Activated CD4-positive, alpha-beta T cell treated with anti-CD3 and anti-CD28 coated beads, Interleukin-2, amount 50 U/mL, for 1 hour (primary cell): ENCODE measurements at regions not wholly inside any gene's neighbourhood (a gene's known extent, or its start where the extent isn't known, plus 50 kb on each side); places are given as distances from the start of the nearest gene placed in this dataset.

Source experiments
- DNase-seq: peaks from one replicate; pipeline ENCODE4 v3.0.0-alpha.2; 2020

DNA sequence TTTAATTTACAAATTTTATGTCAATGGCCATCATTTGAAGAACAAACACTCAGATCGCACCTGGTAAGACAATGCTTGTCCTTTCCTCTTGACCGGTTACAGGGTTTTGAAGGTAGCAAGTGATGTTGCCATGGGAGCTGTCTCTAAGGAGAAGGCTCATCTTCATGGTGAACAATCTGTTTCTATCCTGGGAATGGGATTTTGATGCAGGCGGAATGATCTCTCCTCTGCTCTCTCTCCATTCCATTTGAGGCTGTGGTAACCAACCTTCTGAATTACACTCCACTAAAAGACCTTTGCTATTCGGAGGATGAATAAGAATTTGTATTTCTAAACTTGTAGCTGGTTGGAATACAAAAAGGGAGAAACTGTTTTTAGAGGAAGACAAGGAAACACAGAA is 57.9 kb upstream of the SLC5A9 start:
- no peak for DNase-seq

DNA sequence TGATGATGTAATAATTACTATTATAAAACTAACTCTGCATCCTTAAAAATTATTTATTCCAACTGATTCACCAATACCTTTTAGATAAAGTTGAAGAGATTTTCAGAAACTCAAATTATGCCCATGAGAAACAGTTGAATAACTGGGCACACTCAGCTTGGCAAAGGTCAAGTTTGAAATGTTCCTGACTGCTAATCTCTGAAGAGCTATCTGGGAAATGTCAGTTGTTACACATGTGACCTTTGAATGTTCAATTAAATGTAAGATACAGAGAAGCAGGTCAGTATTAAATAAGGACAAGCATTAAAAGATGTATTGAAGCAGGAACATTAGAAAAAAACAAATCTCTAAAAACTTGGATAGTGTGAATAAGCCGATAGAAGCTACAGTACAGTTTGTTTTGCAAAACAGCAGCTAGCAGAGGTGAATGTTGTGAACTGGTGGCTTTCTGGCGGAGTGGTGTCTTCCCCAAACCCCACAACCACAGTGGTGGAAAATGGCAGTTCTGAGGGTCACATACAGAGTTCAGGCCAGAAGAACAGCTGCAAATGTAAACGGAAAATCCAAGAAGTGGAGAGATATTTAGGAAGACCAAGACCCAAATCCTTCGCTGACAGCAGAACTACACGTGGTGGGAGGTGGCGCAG is 61.9 kb upstream of the SLC5A9 start:
- DNase-seq, result no peak

DNA sequence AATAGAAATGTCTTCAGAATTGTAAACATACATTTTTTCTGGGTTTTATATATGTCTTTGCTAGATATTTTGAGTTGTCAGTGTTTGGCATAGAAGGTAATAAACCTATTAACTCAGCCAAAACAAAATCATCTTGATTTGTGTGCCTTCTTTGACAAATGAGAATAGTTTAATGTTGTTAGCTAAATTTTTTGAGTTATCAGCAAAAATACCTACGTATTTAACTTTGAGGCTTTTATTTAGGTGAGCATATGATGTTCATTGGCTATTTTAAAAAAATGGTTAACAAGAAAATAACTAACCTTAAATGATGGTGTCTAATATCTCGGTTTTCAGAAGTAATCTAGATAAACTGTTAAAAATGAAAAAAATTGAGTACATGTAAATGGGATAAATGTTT is 83.2 kb upstream of the SLC5A9 start:
- no peak for DNase-seq

DNA sequence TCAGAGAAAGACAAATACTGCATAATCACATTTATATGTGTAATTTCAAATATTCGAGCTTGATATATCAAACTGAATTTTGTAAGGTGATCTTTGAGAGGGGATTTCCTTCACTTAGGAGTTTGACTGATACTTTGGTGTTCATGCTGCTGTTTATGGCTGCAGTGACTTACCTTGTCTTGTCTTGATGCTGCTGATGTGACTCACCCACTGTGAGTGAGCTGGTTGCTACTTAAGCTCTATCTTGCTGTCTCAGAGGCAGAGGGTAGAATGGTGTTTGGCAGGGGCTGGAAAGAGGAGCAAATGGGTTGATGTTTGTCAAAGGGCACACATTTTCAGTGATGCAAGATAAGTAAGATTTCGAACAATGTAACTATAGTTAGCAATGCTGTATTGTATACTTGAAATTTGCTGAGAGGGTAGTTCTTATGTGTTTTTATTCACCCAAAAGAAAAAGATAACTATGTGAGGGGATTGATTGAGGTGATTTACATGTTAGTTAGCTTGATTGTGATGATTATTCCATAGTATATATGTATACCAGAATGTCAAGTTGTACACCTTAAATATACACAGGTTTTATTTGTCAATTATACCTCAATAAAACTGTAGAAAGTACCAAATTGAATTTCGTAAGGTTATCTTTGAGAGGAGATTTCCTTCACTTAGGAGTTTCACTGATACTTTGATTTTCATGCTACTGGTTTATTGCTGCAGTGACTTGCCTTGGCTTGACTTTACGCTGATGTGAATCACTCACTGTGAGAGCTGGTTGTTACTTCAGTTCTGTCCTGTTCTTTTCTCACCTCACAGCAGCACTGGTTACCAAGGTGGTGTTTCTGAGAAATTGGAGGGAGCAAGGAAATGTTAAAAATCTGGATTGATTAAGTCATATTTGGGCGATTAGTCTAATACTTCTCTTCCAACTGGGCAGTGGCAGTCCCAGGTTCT is 94.5 kb upstream of the SLC5A9 start:
- DNase-seq, result no peak

DNA sequence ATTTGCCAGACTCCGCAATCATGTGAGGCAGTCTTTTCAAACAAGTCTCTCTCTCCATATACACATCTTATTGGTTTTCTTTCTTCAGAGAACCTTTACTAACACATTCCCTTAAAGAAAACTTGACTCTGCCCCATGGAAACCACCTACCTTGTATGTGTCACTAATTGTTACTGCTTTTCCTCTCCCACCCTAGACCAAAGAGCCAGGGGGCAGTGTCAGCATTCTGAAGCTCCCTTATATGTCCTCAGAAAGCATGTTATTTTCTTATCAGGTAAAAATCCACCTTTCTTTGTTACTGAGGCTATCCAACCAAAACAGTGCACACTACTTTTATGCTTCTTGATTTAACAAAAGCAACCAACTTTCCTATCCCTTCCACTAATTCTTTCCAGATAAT is 98.9 kb upstream of the SLC5A9 start:
- no peak for DNase-seq

DNA sequence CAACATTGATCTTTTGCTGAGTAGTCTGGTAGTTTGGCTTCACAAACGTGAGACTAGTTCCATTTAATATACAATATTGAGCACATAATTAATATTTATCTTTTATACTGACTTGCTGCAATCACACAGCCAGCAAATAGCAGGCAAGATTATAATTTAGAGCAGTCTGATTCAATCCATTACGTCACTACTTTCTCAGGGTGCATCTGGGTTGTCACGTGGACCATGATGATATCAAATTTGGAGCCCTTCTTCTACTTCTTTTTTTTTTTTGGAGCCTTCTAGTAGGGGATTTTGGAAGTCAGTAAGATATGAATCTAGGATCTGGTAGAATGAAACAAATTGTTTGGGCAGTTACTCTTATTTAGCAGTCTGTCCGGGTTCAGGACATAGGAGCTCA is 100.6 kb upstream of the SLC5A9 start:
- no peak for DNase-seq

DNA sequence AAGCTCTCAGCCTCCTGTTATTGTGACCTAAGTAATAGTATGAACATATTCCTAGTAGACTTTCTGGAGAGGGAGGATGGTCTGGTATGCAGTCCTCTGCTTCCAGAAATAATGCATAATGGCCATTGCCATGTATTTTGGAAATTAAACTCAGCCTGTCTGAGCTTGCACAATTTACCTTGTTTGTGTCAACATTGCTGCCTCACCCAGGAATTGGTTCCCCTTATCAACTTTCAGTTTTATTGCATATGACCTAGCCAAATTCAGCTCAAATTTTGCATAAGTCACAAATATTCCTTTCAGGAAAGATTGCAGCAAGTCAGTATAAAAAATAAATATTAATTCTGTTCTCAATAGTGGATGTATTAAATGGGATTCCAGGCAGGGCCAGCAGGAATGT is 101.9 kb upstream of the SLC5A9 start:
- no peak for DNase-seq

DNA sequence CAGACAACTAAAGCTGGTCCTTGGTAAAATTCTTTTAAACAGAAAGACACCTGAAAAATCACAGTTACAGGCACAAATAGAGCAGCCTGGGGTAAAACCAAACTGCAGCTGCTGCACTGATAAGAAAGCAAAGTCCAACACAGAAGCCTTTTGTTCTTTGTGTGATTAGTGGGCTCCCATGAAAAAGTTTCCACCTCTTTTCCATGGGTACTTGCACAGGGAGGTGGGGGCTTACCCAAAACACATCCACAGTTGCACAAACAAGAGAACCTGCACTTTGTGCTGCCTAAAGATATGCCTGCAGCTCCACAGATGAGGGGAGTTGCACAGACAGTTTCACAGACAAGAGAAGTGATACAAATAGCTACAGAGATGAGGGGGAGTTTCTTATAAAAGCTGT is 106.7 kb upstream of the SLC5A9 start:
- no peak for DNase-seq

DNA sequence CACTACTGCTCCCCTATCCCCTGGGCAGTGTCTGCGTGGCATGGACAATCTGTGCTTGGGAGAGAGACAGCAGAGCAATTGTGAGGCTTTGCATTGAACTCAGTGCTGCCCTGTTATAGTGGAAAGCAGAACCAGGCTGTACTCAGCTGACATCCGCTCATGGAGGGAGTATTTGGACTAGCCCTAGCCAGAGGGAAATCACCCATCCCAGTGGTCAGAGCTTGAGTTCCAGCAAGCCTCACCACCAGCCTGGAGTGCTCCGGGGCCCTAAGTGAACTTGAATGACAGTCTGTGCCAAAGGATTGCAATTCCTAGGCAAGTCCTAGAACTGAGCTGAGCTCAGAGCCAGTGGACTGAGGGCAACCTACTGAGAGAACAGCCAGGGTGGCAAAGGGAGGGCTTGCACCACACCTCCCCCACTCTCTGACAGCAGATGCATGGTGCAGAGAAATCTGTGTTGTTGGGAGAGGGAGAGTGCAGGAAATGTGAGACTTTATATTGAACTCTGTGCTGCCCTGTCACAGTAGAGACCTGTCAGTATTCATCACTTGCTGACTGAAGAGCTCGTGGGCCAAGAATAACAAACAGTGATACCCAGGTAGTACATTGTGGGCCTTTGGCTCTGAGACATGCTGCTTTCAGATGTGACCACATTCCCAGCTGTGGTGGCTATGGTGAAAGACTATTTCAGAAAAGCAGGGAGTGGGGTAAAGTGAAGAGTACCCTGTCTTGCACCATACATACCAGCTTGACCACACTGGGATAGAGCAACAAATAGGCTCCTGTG is 107.7 kb upstream of the SLC5A9 start:
- DNase-seq, result no peak

DNA sequence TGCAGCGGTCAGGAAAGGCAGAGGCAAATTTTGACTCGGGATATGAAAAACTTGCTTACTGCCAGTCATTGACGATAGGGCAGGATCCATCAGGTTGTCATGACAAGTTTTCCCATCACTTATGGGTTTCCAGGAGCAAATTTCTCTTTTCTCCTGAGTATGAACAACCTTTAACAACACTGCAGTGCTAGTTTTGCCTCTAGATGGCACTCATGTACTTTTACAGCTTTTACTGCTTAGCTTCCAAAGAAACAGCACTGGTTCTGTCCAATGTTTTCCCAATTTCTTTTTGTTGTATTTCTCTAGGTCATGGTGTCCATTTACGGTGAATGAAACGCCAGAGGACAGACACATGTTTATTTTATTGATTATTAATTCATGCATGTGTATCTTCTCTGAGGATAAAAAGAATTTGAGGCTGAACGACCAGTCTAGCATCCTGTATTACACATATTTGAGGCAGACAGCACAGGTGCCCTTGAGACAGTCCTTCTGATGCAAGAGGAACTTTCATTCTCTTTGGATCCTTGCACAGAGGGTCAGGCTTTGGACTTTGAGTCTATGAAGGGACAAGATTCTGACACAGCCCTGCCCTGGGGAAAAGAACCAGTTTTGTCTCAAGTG is 112.3 kb upstream of the TRABD2B start:
- no peak for DNase-seq

DNA sequence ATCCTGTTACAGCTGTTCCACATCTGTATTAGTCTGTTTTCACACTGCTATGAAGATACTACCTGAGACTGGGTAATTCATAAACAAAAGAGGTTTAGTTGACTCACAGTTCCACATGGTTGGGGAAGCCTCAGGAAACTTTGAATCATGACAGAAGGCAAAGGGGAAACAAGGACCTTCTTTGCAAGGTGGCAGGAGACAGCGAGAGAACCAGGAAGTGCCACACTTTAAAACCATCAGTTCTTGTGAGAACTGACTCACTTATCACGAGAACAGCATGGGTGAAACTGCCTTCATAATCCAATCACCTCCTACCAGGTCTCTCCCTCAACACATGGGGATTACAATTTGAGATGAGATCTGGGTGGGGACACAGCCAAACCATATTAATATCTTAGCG is 110.3 kb upstream of the TRABD2B start:
- no peak for DNase-seq

DNA sequence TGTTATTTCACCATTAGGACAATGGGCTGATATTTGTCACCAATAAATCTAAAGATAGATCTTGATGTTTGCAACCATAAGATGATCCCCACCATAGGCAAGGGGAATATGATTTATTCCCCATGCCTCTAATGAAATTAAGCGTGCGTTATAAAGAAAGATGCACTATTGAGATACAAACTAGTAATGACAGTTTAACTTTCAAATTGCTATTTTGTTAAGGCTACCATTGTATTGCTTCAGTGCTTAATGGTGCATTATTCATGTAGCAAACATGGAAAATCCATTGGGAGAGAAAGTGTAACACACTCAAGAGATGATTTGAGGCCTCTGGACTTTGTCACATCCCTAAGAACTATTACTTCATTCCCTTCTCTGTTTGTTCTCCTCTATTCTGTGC is 108.9 kb upstream of the TRABD2B start:
- DNase-seq, result no peak

DNA sequence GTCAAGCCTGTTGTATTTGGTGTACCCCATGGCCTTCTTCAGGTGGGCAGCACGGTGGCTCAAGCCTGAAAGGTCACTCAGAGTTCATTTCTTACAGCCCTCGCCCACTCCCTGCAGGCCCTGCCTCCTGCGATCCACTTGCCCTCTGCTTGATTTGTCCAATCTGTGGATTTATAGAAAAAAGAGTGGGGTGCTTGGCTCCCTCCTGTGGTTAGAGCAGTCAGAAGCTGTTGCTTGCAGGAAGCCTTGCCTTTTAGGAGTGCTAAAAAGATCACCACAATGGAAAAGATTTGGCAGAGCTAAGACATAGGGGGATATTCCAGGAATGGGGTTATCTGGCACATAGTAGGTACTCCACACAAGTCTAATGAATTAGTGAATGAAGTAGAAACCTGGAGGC is 108.0 kb upstream of the TRABD2B start:
- no peak for DNase-seq

DNA sequence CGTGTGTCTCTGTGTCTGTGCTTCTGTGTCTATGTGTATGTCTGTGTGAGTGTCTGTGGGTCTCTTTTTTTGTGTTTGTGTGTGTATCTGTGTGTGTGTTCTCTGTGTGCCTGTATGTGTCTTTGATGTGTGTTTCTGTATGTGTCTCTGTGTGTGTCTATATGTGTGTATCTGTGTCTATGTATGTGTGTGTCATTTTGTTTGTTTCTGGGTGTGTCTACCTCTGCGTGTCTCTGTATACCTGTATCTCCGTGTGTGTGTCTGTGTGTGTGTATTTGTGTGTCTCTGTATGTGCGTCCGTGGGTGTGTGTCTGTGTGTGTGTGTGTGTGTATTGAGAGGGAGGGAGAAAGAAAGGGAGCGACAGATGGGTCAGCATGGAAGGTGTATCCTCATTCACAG is 106.3 kb upstream of the TRABD2B start:
- no peak for DNase-seq

DNA sequence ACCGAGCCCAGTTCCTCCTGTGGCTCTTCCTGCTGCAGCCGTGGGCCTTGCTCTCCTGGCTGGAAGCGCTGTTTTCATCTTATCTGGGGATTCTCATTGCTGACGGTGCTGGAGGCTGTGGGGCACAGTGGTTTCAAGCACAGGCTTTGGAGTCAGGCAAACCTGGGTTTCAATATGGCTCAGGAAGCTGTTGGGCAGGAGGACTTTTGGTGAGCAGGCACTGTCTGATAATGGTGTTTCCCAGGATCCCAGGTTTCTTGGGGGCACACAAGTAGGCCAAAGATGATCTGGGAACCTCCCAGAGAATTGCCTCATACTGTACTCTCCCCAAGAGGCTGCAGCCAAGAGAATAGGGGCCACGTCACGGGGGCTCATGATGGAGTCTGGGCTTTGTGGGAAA is 105.6 kb upstream of the TRABD2B start:
- DNase-seq, result no peak

DNA sequence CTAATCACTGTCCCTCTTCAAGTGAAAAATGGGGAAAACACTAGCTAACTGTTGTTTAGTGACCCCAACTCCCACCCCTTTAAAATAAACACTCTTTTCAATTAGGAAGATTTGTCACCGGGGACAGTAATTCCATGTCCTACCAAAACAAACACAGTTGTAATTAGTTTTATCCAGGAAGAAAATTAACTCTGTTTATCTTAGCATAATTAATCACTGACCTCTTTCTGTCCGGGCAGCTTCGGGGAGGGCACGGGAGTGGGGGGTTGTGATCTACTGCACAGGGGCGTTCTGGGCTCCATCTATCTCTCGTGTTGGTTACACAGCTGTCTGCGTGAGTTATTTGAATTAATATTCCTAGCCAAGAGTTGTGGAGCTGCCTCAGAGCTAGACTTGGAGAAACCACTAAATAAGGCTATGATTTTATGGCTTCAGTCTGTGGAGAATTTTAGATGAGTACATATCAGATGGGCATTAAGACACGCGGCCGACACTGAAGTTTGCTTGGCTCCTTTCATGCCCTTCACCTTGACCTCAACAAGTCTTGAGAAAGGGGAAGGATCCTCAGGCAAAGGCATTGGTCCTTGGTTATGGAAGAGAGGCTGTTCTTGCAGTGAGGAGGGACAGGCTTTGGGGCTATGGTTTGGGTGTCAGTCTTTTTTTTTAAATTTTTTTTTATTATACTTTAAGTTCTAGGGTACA is 102.0 kb upstream of the TRABD2B start:
- no peak for DNase-seq

DNA sequence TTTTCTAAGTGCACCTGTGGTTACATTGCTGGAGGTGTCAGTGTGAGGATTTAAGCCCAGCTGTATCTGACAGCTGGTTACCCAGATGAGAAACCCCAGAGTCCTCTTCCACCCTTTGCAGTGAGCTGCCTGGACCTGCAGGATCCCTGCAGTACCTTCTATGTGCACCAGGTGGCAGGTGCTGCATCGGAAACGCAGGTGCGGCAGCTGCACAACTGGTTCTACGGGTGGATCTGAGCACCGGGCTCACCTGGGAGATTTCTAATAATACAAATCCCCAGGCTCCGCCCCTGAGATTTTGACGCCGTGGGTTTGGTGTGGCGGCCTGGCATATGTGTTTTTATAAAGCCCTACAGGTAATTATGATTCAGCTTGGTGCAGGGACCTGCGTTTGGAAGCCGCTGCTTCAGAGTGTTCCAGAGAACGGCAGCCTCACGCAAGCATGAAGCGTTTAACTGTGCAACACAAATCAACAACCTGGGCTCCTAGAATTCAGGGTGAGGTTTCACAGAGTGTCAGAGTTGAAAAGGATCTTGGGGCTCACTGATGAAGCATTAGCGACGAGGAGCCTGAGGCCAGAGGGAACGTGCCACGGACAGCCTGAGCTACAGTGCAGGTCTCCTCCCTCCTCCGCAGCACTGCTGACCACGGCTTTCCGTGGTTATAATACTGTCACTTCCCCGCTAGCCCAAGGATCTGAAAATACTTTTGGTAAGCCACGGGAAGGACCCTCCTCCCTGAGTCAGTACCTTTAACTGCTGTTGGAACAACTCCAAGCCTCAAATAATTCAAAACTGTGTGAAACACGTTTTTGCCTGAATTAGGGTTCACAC is 96.7 kb upstream of the TRABD2B start:
- DNase-seq, result peak; percentile 67

DNA sequence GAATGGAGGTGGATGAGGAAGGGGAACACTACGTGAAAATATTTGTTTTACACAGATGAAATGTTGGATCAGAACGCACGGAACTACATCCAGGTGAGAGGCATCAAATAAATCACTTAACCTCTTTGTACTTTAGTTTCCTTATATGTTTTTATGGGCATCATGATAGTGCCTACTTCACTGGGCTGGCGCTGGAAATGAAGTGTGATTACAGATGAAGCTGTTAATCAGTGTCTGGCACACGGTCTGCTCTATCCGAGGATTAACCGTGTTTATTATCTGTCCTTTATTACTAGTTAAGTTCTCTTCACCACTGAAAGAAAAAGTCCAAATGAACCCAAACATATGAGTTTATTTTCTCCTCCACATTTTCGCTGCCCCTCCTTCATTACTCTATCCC is 96.0 kb upstream of the TRABD2B start:
- no peak for DNase-seq

DNA sequence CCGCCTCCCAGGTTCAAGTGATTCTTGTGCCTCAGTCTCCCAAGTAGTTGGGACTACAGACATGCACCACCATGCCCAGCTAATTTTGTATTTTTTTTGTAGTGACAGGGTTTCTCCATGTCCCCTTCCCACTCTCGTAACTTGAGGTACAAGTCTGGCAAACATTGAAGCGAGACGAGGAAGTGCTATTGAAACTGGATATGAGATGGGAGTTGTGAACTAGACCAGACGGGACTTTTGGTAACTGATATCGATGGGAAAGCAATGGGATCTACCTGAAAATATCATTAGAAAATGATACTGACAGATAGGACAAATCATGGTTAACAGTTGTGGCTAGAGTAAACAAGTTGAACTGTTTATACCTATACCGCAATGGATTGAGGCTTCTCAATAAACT is 95.2 kb upstream of the TRABD2B start:
- no peak for DNase-seq

DNA sequence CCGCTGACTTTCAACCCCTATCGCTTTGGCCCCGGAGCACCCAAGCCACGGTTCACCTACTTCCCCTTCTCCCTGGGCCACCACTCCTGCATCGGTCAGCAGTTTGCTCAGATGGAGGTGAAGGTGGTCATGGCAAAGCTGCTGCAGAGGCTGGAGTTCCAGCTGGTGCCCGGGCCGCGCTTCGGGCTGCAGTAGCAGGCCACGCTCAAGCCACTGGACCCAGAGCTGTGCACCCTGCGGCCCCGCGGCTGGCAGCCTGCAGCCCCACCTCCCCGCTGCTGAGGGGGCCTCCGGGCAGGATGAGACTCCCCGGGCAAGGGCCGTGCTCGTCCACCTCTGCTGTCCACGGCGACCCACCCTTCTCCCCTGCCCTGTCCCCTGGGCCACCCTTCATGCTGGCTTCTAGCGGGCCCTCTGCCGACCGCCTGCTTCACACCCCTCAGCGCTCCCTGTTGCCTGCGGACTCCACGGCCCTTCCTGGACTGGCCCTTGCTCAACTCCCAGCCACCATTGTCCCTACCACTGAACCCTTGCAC is 92.2 kb upstream of the TRABD2B start:
- no peak for DNase-seq

DNA sequence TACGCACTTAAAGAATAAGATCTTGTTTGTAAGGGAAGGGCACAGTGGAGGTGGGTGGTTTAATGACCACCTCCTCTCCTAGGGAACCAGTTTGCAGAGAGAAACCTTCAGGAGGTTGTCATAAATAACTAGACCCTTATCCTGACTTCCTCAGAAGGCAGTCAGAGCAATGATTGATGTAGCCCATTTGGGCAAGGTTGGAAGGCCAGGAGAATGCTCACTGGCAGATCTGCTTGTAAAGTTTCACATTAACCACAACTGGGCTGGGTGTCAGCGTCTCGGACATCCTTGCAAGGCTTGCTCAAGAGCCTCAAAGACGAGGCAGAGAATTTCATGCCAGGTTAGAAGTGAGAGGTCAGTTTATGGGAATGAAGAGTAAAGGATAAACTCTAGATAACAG is 87.6 kb upstream of the TRABD2B start:
- DNase-seq, result no peak
